ENCODE measurements at regions not wholly inside any gene's neighbourhood (a gene's known extent, or its start where the extent isn't known, plus 50 kb on each side); places are given as distances from the start of the nearest gene placed in this dataset.
"Not testable (repeated sequence)": the region's sequence is repeated elsewhere in the genome, so short reads cannot be mapped to it uniquely, and the experiment has no call there.

DNA sequence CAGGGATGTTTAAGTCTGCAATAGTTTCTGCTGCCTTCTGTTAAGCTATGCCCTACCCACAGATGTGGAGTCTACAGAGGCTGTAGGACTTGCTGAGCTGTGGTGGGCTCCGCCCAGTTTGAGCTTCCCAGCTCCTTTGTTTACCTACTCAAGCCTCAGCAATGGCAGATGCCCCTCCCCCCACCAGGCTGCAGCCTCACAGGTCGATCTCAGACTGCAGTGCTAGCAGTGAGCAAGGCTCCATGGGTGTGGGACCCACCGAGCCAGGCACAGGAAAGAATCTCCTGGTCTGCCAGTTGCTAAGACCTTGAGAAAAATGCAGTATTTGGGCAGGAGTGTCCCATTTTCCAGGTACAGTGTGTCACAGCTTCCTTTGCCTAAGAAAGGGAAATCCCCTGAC is 435.2 kb upstream of the TOM1L1 start:
- TF ChIP-seq CTCF (IDR thresholded peaks at IDR 0.05 in 8 of 11, conservative IDR thresholded peaks at IDR 0.05 in 3 of 11); POLR2A (IDR thresholded peaks at IDR 0.05): not testable (repeated sequence)
